HCT116 (cell line): ENCODE measurements at regions not wholly inside any gene's neighbourhood (a gene's known extent, or its start where the extent isn't known, plus 50 kb on each side); places are given as distances from the start of the nearest gene placed in this dataset.
A peak's percentile ranks its signal among the peaks of the same experiment; 100 is the strongest.

Experiments used
- ATAC-seq: fragments of 200-7000 bp; cut with Tn5 transposase; 2 replicates; pipeline ENCODE4 v1.9.1; 2020; ENCODE audit warnings: mild to moderate bottlenecking, moderate library complexity
- BruUV-seq: library from RNA; stranded (reverse); fragments of 400-500 nt; replicated peaks from 2 replicates; lab custom pipeline; 2021; lab: Mats Ljungman, UMichigan
- CTCF ChIA-PET: fragments of 300-600 bp; sonication (Branson Sonifier 250); formaldehyde crosslinking; loops from one replicate; lab custom pipeline; 2021; ENCODE audit warnings: antibody characterized with exemption; lab: Charles Lee
- POLR2A ChIA-PET: fragments of 300-600, 350-600 bp; sonication (Branson Sonifier 250); formaldehyde crosslinking; loops from one replicate; lab custom pipeline; 2021; ENCODE audit warnings: antibody characterized with exemption; lab: Charles Lee
- RAD21 ChIA-PET, 2 experiments: fragments of 300-600 bp; sonication (Branson Sonifier 250); formaldehyde crosslinking; loops; one replicate each; lab custom pipeline; 2023; ENCODE audit warnings: low total read pairs in 2 of 2; ENCODE audit not compliant: uncharacterized antibody in 2 of 2, unreplicated experiment in 2 of 2, low non-redundant PET in 1 of 2; lab: Charles Lee
- DNase-seq: peaks from one replicate; pipeline ENCODE4 v3.0.0-alpha.2; 2010; ENCODE audit warnings: low read depth, low spot score
- H2AFZ ChIP-seq: fragments of 200-600 bp; shearing (Covaris generic), sonication (generic); 2 replicates; pipeline ENCODE4 v1.6.1; 2017; ENCODE audit warnings: low read depth, mixed run types, mixed read lengths, antibody characterized with exemption, low read length; ENCODE audit not compliant: poor library complexity, severe bottlenecking
- H3K27ac ChIP-seq: 2 replicates; pipeline ENCODE4 v1.5.1; 2012; ENCODE audit warnings: low read depth, low read length
- H3K27me3 ChIP-seq: fragments of 200-600 bp; sonication (generic); 2 replicates; pipeline ENCODE4 v1.6.1; 2016; ENCODE audit warnings: mixed run types, low read length, mixed read lengths; ENCODE audit not compliant: insufficient read depth
- H3K36me3 ChIP-seq, 2 experiments: fragments of 200-500 bp in 1 of 2; fragments of 200-600 bp in 1 of 2; sonication (Bioruptor generic) in 1 of 2; sonication (generic) in 1 of 2; 2 replicates each; pipeline versions ENCODE4 v1.5.1 to v1.6.1; 2014 to 2016; ENCODE audit warnings: low read length in 2 of 2, inconsistent platforms in 1 of 2, mixed read lengths in 1 of 2, mixed run types in 1 of 2; ENCODE audit not compliant: insufficient read depth in 2 of 2, control insufficient read depth in 1 of 2
- H3K4me1 ChIP-seq, 2 experiments: fragments of 200-600 bp in 1 of 2; sonication (generic) in 1 of 2; 2 replicates each; pipeline versions ENCODE4 v1.5.1 to v1.6.1; 2012 to 2017; ENCODE audit warnings: low read length in 2 of 2, inconsistent platforms in 1 of 2, mild to moderate bottlenecking in 1 of 2, mixed read lengths in 1 of 2, mixed run types in 1 of 2, moderate library complexity in 1 of 2; ENCODE audit not compliant: insufficient read depth in 2 of 2, control insufficient read depth in 1 of 2
- H3K4me2 ChIP-seq: fragments of 200-600 bp; sonication (generic); 2 replicates; pipeline ENCODE4 v1.6.1; 2017; ENCODE audit warnings: mixed run types, low read length, mixed read lengths
- H3K4me3 ChIP-seq, 2 experiments: fragments of 200-600 bp in 1 of 2; sonication (generic) in 1 of 2; replicated peaks in 1 of 2; 2 replicates each; pipeline ENCODE4 v1.5.1; 2011 to 2016; ENCODE audit warnings: low read length in 2 of 2, control low read depth in 1 of 2, low read depth in 1 of 2, mild to moderate bottlenecking in 1 of 2, mixed read lengths in 1 of 2, mixed run types in 1 of 2
- H3K79me2 ChIP-seq: fragments of 200-600 bp; sonication (generic); 2 replicates; pipeline ENCODE4 v1.6.1; 2017; ENCODE audit warnings: mild to moderate bottlenecking, mixed run types, low read length, moderate library complexity, mixed read lengths; ENCODE audit not compliant: insufficient read depth
- H3K9ac ChIP-seq: fragments of 200-600 bp; sonication (generic); 2 replicates; pipeline ENCODE4 v1.6.1; 2016; ENCODE audit warnings: low read length, mixed read lengths
- H3K9me2 ChIP-seq: fragments of 200-600 bp; sonication (generic), shearing (Covaris generic); 2 replicates; pipeline ENCODE4 v1.6.1; 2017; ENCODE audit warnings: mixed run types, mild to moderate bottlenecking, moderate library complexity; ENCODE audit not compliant: insufficient read depth
- H3K9me3 ChIP-seq, 2 experiments: fragments of 200-500 bp in 1 of 2; fragments of 200-600 bp in 1 of 2; sonication (Bioruptor generic) in 1 of 2; sonication (generic) in 1 of 2; 2 replicates each; pipeline ENCODE4 v1.6.1; 2014 to 2017; ENCODE audit warnings: low read length in 2 of 2, mixed read lengths in 2 of 2, inconsistent platforms in 1 of 2, low read depth in 1 of 2, mild to moderate bottlenecking in 1 of 2, mixed run types in 1 of 2, moderate library complexity in 1 of 2; ENCODE audit not compliant: control insufficient read depth in 1 of 2, insufficient read depth in 1 of 2
- H4K20me1 ChIP-seq: fragments of 200-600 bp; sonication (generic), shearing (Covaris generic); 2 replicates; pipeline ENCODE4 v1.6.1; 2017; ENCODE audit warnings: mixed run types, mild to moderate bottlenecking, moderate library complexity; ENCODE audit not compliant: insufficient read depth
- CBX3 ChIP-seq: IDR thresholded peaks from 2 replicates; pipeline ENCODE4 v1.6.1; 2012; ENCODE audit warnings: low read depth
- CEBPB ChIP-seq: IDR thresholded peaks from 2 replicates; pipeline ENCODE4 v1.6.1; 2012; ENCODE audit warnings: low read depth
- CTCF ChIP-seq, 3 experiments: fragments of 200-600 bp in 1 of 3; sonication (generic) in 1 of 3; IDR thresholded peaks in 2 of 3; conservative IDR thresholded peaks in 1 of 3; 2 replicates each; pipeline ENCODE4 v1.5.1; 2012 to 2017; ENCODE audit warnings: low read depth in 2 of 3, low read length in 2 of 3, antibody characterized with exemption in 1 of 3, borderline replicate concordance in 1 of 3, control low read depth in 1 of 3, mild to moderate bottlenecking in 1 of 3, mixed read lengths in 1 of 3, mixed run types in 1 of 3, moderate library complexity in 1 of 3; ENCODE audit not compliant: insufficient read depth in 1 of 3
- EGR1 ChIP-seq: IDR thresholded peaks from 2 replicates; pipeline ENCODE4 v1.6.1; 2012; ENCODE audit warnings: low read depth
- ELF1 ChIP-seq: IDR thresholded peaks from 2 replicates; pipeline ENCODE4 v1.6.1; 2012; ENCODE audit warnings: low read depth, borderline replicate concordance
- EZH2 ChIP-seq: fragments of 200-600 bp; sonication (generic); IDR thresholded peaks from 2 replicates; pipeline ENCODE4 v1.6.1; 2017; ENCODE audit warnings: antibody characterized with exemption, mixed run types
- POLR2A ChIP-seq: IDR thresholded peaks from 2 replicates; pipeline ENCODE4 v1.7.0; 2011; ENCODE audit warnings: borderline replicate concordance; ENCODE audit not compliant: insufficient read depth, insufficient read length; ENCODE audit errors: extremely low read depth
- POLR2AphosphoS5 ChIP-seq: IDR thresholded peaks from 2 replicates; pipeline ENCODE4 v1.6.1; 2011; ENCODE audit warnings: mild to moderate bottlenecking, low read depth, low read length, moderate library complexity
- RAD21 ChIP-seq: IDR thresholded peaks from 2 replicates; pipeline ENCODE4 v1.6.1; 2012; ENCODE audit warnings: low read depth, mild to moderate bottlenecking
- REST ChIP-seq: IDR thresholded peaks from 2 replicates; pipeline ENCODE4 v1.6.1; 2012; ENCODE audit warnings: low read depth
- SIN3A ChIP-seq: IDR thresholded peaks from 2 replicates; pipeline ENCODE4 v1.6.1; 2012; ENCODE audit warnings: low read depth
- SP1 ChIP-seq: IDR thresholded peaks from 2 replicates; pipeline ENCODE4 v1.6.1; 2012; ENCODE audit warnings: low read depth
- SRF ChIP-seq: IDR thresholded peaks from 2 replicates; pipeline ENCODE4 v1.6.1; 2012; ENCODE audit warnings: low read depth
- ZFX ChIP-seq: fragments of 450-650 bp; IDR thresholded peaks from 2 replicates; pipeline ENCODE4 v1.6.1; 2017
- ZNF274 ChIP-seq: fragments of 200-500 bp; sonication (Bioruptor generic); IDR thresholded peaks from 2 replicates; pipeline ENCODE4 v1.6.1; 2014; ENCODE audit warnings: mild to moderate bottlenecking, low read depth, low read length, inconsistent platforms
- intact Hi-C: fragments of 100-400 bp; cut with micrococcal nuclease; formaldehyde crosslinking; loops from 2 replicates; pipeline ENCODE4 v1.10.0; 2022

GRCh38 chr10:3975016-3975415 is 190.0 kb upstream of the KLF6 start:
- CTCF ChIA-PET, result no interaction called here
- intact Hi-C loops, result no loop called here

GRCh38 chr10:3972460-3973301 is 187.7 kb upstream of the KLF6 start:
- Histone ChIP-seq H3K4me2 (no peak overlapping the region), H3K4me1 (peaks cover 3 to 17% of the 10 kb centered on the region in 2 experiments; a peak in 3 of 4 replicates), H3K9me2 (no peaks in the 10 kb centered on the region), H3K4me3 (no peak overlapping the region), H3K27me3 (no peaks in the 10 kb centered on the region), H4K20me1 (no peaks in the 10 kb centered on the region), H3K9me3 (no peaks in the 10 kb centered on the region; a peak in 1 of 4 replicates), H3K79me2 (no peaks in the 10 kb centered on the region), H3K27ac (no peak overlapping the region), H3K9ac (no peak overlapping the region), H2AFZ (peak overlapping the region; percentile 72), H3K36me3 (no peaks in the 10 kb centered on the region)
- RAD21 ChIA-PET, result no interaction called here
- ATAC-seq (no peak), DNase-seq (no peak)
- intact Hi-C loops, result no loop called here
- no TSS peak for BruUV-seq
- CTCF ChIA-PET, result interaction anchor here (1.1 kb wide), 1 partner anchor 9 kb away, joined by 3 read pairs; no protein-coding TSS in a partner anchor
- POLR2A ChIA-PET, result no interaction called here
- TF ChIP-seq POLR2A, result no peak
- TF ChIP-seq SRF, result no peak
- TF ChIP-seq CTCF (IDR thresholded peaks at IDR 0.05 in 2 of 3, conservative IDR thresholded peaks at IDR 0.05 in 1 of 3; ENCODE audit: borderline replicate concordance in 1 of 3, insufficient read depth in 1 of 3, low read depth in 2 of 3, low read length in 2 of 3), result no peak
- TF ChIP-seq CEBPB, result no peak
- TF ChIP-seq CBX3, result no peak
- TF ChIP-seq ELF1, result no peak
- no peak for TF ChIP-seq EGR1
- no peak for TF ChIP-seq REST
- no peak for TF ChIP-seq RAD21
- TF ChIP-seq EZH2, result no peak
- TF ChIP-seq POLR2AphosphoS5, result no peak
- TF ChIP-seq ZNF274, result no peak
- no peak for TF ChIP-seq SIN3A
- no peak for TF ChIP-seq ZFX
- TF ChIP-seq SP1, result no peak

More at GRCh38 chr10:3975016-3975415, 190.0 kb upstream of the KLF6 start:
- H3K9me3 ChIP-seq, result no peaks in the 10 kb centered on the region; a peak in 1 of 4 replicates
- RAD21 ChIA-PET, result no interaction called here
- H3K36me3 ChIP-seq, result no peaks in the 10 kb centered on the region
- H3K27me3 ChIP-seq, result no peaks in the 10 kb centered on the region
- H3K4me1 ChIP-seq, result peaks cover 3 to 26% of the 10 kb centered on the region in 2 experiments; a peak in 3 of 4 replicates
- ATAC-seq (no peak), DNase-seq (no peak)
- TF ChIP-seq SP1 (no peak), POLR2AphosphoS5 (no peak)
- POLR2A ChIA-PET, result no interaction called here
- H3K27ac ChIP-seq, result no peak overlapping the region
- no peaks in the 10 kb centered on the region for H3K9me2 ChIP-seq
- no peak overlapping the region for H3K4me3 ChIP-seq
- H4K20me1 ChIP-seq, result no peaks in the 10 kb centered on the region
- H3K79me2 ChIP-seq, result no peaks in the 10 kb centered on the region
- no peak overlapping the region for H3K9ac ChIP-seq
- no TSS peak for BruUV-seq
- H2AFZ ChIP-seq, result no peak overlapping the region
- H3K4me2 ChIP-seq, result no peak overlapping the region
